GM23248 (cell line): ENCODE measurements at regions not wholly inside any gene's neighbourhood (a gene's known extent, or its start where the extent isn't known, plus 50 kb on each side); places are given as distances from the start of the nearest gene placed in this dataset.

Source experiments
- DNase-seq: peaks from one replicate; pipeline ENCODE4 v3.0.0-alpha.2; 2015
- H2AFZ ChIP-seq: fragments of 200-600 bp; sonication (generic); 2 replicates; pipeline ENCODE4 v1.6.1; 2016; ENCODE audit warnings: antibody characterized with exemption
- H3F3A ChIP-seq: fragments of 200-600 bp; sonication (generic); 2 replicates; pipeline ENCODE4 v1.6.1; 2016; ENCODE audit warnings: mild to moderate bottlenecking, antibody characterized with exemption, mixed run types; ENCODE audit not compliant: insufficient read depth
- H3K27ac ChIP-seq: fragments of 200-600 bp; sonication (generic); 2 replicates; pipeline ENCODE4 v1.5.1; 2016; ENCODE audit warnings: mild to moderate bottlenecking
- H3K27me3 ChIP-seq: fragments of 200-600 bp; sonication (generic); replicated peaks from 2 replicates; pipeline ENCODE4 v1.6.1; 2016; ENCODE audit warnings: mild to moderate bottlenecking; ENCODE audit not compliant: insufficient read depth
- H3K36me3 ChIP-seq: fragments of 200-600 bp; sonication (generic); 2 replicates; pipeline ENCODE4 v1.6.1; 2016; ENCODE audit warnings: low read depth, mild to moderate bottlenecking
- H3K4me1 ChIP-seq: fragments of 200-600 bp; sonication (generic); 2 replicates; pipeline ENCODE4 v1.6.1; 2016; ENCODE audit warnings: mild to moderate bottlenecking; ENCODE audit not compliant: insufficient read depth
- H3K4me2 ChIP-seq: fragments of 200-600 bp; sonication (generic); one replicate; pipeline ENCODE4 v1.6.1; 2016; ENCODE audit warnings: mild to moderate bottlenecking; ENCODE audit not compliant: unreplicated experiment
- H3K4me3 ChIP-seq: fragments of 200-600 bp; sonication (generic); 2 replicates; pipeline ENCODE4 v1.5.1; 2016; ENCODE audit warnings: mild to moderate bottlenecking
- H3K79me2 ChIP-seq: fragments of 200-600 bp; sonication (generic); 2 replicates; pipeline ENCODE4 v1.6.1; 2016; ENCODE audit warnings: mild to moderate bottlenecking; ENCODE audit not compliant: insufficient read depth
- H3K9ac ChIP-seq: fragments of 200-600 bp; sonication (generic); 2 replicates; pipeline ENCODE4 v1.6.1; 2016; ENCODE audit warnings: mild to moderate bottlenecking
- H3K9me2 ChIP-seq: fragments of 200-600 bp; sonication (generic); 2 replicates; pipeline ENCODE4 v1.6.1; 2016; ENCODE audit warnings: mixed run types, mild to moderate bottlenecking, moderate library complexity; ENCODE audit not compliant: insufficient read depth
- H3K9me3 ChIP-seq: fragments of 200-600 bp; sonication (generic); one replicate; pipeline ENCODE4 v1.6.1; 2017; ENCODE audit warnings: low read depth
- H4K20me1 ChIP-seq: fragments of 200-600 bp; sonication (generic); 2 replicates; pipeline ENCODE4 v1.6.0; 2016; ENCODE audit not compliant: insufficient read depth
- EZH2 ChIP-seq: fragments of 200-600 bp; sonication (generic); IDR thresholded peaks from 2 replicates; pipeline ENCODE4 v1.6.1; 2018; ENCODE audit warnings: antibody characterized with exemption, mild to moderate bottlenecking; ENCODE audit not compliant: insufficient read depth, poor library complexity, severe bottlenecking
- EZH2phosphoT487 ChIP-seq: fragments of 200-600 bp; sonication (generic); IDR thresholded peaks from 2 replicates; pipeline ENCODE4 v1.6.1; 2018; ENCODE audit warnings: antibody characterized with exemption, moderate library complexity, mild to moderate bottlenecking, low read depth; ENCODE audit not compliant: insufficient read depth
- WGBS, 2 experiments: methylation state at CpG; one replicate each; pipeline ENCODE4 v1.1.6; 2015 to 2017; ENCODE audit warnings: low lambda C conversion rate in 2 of 2, low coverage in 1 of 2; ENCODE audit errors: missing lambda C conversion rate in 2 of 2; 5-methylcytosine and 5-hydroxymethylcytosine counted together
- in situ Hi-C: fragments of 300-500 bp; cut with MboI; formaldehyde crosslinking; loops from 2 replicates; pipeline ENCODE4 v1.15.0; 2020

DNA sequence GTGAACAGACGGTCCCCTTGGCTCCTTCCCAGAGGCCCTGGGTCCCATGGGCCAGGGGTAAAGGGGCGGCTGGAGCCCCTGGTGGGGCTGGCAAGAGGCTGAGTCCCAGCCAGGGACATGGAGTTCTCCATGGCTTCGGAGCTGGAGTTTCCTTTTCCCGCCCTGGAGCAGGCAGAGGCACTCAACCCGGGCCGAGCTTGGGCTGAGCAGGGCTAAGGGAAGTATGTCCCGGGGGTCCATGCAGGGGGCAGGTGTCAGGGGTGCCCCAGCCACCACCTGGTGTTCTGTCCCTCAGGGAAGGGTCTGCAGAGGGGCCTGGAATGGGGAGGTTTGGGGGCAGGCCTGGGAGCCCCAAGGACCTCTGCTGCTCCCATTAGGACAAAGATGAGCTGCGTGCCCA, 54.0 kb upstream of the TPM4 start:
- in situ Hi-C loops = no loop called here
- 34 to 44% methylated on average over 4 to 8 of the region's 8 CpGs for WGBS, 2 experiments
- DNase-seq = no peak
- Histone ChIP-seq H3K27me3 (no peaks in the 10 kb centered on the region), H3K79me2 (no peaks in the 10 kb centered on the region), H3K36me3 (no peaks in the 10 kb centered on the region), H3K4me3 (no peak overlapping the region), H3F3A (no peaks in the 10 kb centered on the region), H3K27ac (no peak overlapping the region), H4K20me1 (no peaks in the 10 kb centered on the region), H3K9me3 (no peaks in the 10 kb centered on the region), H2AFZ (no peak overlapping the region), H3K4me1 (no peaks in the 10 kb centered on the region), H3K9me2 (no peaks in the 10 kb centered on the region), H3K9ac (no peak overlapping the region), H3K4me2 (no peak overlapping the region)
- TF ChIP-seq EZH2phosphoT487 (no peak), EZH2 (no peak)

DNA sequence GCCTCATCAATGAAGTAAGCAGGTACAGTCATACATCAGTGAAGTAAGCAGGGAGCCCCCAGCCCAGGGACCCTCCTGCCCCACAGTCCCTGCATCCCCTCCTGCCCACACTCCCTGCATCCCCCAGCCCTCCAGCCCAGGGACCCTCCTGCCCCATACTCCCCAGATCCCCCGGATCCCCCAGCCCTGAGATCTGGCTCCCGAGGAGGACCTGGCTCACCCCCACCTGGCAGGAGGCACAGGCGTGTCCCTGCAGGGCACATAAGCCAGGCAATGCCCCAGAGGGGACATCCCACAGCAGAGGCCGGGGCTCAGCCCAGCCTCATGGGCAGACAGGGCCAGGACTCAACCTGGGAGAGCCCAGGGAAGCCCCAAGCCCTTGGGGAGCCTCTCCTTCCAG, 53.6 kb upstream of the TPM4 start:
- no peaks in the 10 kb centered on the region for H3K79me2 ChIP-seq
- H2AFZ ChIP-seq = no peak overlapping the region
- in situ Hi-C loops = no loop called here
- no peaks in the 10 kb centered on the region for H4K20me1 ChIP-seq
- no peaks in the 10 kb centered on the region for H3K4me1 ChIP-seq
- no peaks in the 10 kb centered on the region for H3K9me2 ChIP-seq
- H3K9me3 ChIP-seq = no peaks in the 10 kb centered on the region
- no peak overlapping the region for H3K9ac ChIP-seq
- H3K36me3 ChIP-seq = no peaks in the 10 kb centered on the region
- H3K4me3 ChIP-seq = no peak overlapping the region
- TF ChIP-seq EZH2phosphoT487 = no peak
- no peak for TF ChIP-seq EZH2
- no peak overlapping the region for H3K27ac ChIP-seq
- H3K27me3 ChIP-seq = no peaks in the 10 kb centered on the region
- WGBS, 2 experiments = 0 to 32% methylated on average over 2 to 3 of the region's 4 CpGs
- H3K4me2 ChIP-seq = no peak overlapping the region
- no peaks in the 10 kb centered on the region for H3F3A ChIP-seq
- DNase-seq = no peak

DNA sequence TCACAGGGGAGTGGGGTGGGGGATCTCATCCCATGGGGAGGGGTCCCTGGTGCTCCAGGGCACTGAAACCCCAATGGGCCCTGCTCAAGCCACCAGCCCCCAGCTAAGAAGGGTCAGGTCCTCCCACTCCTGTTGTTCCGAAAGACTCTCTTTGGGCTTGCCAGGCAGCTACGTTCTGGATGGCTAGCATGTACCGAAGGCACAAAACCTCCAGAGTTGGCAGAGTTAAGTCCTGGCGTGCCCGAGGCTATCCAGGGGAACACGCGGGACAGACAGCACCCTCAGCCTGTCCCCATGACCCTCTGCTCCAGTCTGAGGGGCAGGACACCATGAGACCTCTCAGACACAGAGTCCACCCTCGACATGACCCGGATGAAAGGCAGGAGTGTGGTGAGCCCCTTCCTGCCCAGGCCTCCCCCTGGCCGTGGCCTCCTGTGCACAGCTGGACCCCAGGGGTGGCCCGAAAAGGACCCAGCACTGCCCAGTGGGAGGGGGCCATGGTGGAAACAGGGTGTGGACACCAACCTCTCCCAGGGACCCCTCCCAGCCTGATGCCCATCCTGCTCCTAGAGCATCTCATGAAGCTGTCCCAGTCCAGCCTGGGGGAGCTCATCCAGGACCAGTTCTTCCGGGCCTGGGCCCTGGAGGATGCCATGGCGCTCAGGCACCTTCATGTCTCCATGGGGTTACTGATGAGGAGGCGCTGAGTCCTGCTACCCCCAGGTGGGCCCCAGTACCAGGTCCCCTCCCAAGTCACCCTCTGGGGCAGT, 53.0 kb upstream of the TPM4 start:
- DNase-seq = no peak
- in situ Hi-C loops = no loop called here
- 42 to 54% methylated on average over 13 of the region's 14 CpGs for WGBS, 2 experiments

DNA sequence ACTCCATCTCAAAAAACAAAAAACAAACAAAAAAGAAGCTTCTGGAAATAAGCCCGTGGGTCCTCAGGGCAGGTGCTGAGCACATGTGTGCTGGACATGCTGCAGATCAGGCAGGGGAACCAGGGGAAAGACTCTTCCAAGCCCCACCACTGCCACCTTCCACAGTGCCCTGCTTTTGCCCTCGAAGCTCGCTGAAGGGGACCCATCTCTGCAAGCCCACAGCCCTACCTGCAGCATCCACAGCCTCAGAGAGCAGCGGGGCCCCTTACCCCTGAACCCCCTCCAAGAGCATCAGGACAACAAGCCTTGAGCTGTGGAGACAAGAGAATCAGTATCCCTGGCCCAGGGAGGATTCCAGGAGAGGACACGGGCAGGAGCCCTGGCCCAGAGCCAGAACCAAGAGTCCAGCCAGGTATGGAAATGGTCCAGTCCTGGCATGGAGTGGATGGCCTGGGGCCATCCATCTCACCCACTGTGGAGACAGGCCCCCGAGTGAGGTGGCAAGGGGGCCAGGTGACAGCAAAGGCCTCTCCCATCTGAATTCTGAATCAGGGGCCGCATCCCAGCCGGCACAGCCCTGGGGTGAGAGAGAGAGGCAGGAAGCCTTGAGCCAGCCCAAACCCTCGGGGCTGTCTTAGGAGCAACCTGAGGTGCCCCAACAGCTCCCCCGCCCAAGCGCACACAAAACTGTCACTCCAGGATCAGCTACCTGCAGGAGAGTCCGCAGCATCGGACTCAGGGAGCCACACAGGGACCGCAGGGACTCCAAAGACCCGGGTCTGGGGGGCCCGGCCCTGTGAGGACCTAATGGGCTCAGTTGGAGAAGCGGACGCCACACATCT, 51.8 kb upstream of the TPM4 start:
- Histone ChIP-seq H4K20me1 (no peaks in the 10 kb centered on the region), H3K27ac (no peak overlapping the region), H3K4me3 (no peak overlapping the region), H3F3A (no peaks in the 10 kb centered on the region), H3K4me1 (no peaks in the 10 kb centered on the region), H3K9me3 (no peaks in the 10 kb centered on the region), H2AFZ (no peak overlapping the region), H3K79me2 (no peaks in the 10 kb centered on the region), H3K27me3 (no peaks in the 10 kb centered on the region), H3K9me2 (no peaks in the 10 kb centered on the region), H3K36me3 (no peaks in the 10 kb centered on the region), H3K4me2 (no peak overlapping the region), H3K9ac (no peak overlapping the region)
- TF ChIP-seq EZH2phosphoT487 (no peak), EZH2 (no peak)
- in situ Hi-C loops = no loop called here
- 71 to 72% methylated on average over 17 to 18 of the region's 18 CpGs for WGBS, 2 experiments
- DNase-seq = no peak

More for the DNA sequence above, 53.0 kb upstream of the TPM4 start:
- H4K20me1 ChIP-seq = no peaks in the 10 kb centered on the region
- H3K4me2 ChIP-seq = no peak overlapping the region
- no peaks in the 10 kb centered on the region for H3K9me3 ChIP-seq
- no peak overlapping the region for H3K9ac ChIP-seq
- no peak overlapping the region for H3K4me3 ChIP-seq
- H3K27me3 ChIP-seq = no peaks in the 10 kb centered on the region
- no peaks in the 10 kb centered on the region for H3F3A ChIP-seq
- H3K9me2 ChIP-seq = no peaks in the 10 kb centered on the region
- no peaks in the 10 kb centered on the region for H3K36me3 ChIP-seq
- H2AFZ ChIP-seq = no peak overlapping the region
- no peak overlapping the region for H3K27ac ChIP-seq
- H3K79me2 ChIP-seq = no peaks in the 10 kb centered on the region
- H3K4me1 ChIP-seq = no peaks in the 10 kb centered on the region
- TF ChIP-seq EZH2 = no peak
- TF ChIP-seq EZH2phosphoT487 = no peak
